Ammon's horn (tissue), 1 donor: ENCODE measurements at regions not wholly inside any gene's neighbourhood (a gene's known extent, or its start where the extent isn't known, plus 50 kb on each side); places are given as distances from the start of the nearest gene placed in this dataset.
A peak's percentile ranks its signal among the peaks of the same experiment; 100 is the strongest.
"Not testable (repeated sequence)": the region's sequence is repeated elsewhere in the genome, so short reads cannot be mapped to it uniquely, and the experiment has no call there.

Experiments
- DNase-seq: peaks from one replicate; pipeline ENCODE4 v3.0.0-alpha.2; 2016; ENCODE audit warnings: low spot score

DNA sequence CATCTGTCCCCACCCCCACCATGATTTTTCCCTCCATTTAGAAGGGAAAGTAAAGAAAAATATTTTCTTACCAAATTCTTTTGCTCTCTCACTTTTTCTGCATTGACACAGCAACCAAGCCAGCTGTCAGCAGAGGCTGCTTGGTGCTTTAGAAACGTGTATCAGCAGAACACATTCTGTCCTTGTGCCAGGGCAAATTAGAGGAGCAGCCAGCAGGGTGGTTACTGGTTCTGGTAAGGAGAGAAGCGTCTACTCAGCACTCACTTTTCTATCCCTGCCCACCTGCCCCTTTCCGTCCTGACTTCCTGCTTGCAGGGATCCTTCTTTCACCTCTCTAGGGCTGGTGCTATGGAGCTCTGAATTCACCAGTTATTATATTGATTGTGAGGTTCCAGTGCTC is 327.5 kb upstream of the PDE3A start:
- no peak for DNase-seq

DNA sequence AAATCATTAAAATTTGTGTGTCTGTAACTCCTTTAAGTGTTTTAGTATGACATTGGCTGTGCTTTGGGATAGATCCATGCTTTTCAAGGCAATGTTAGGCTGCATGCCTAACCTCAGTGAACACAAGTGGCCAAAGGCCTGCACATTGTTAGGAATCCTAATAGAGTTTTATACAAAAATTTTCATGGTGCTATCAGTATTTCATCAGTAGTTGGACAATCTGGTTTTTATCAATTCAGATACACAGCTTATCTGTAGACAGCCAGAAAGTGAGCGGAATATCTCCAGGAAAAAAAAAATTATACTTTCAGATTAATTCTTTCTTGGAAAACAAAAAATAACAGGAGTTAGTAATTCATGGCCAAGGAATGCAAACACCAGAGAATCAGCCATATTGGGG is 324.0 kb upstream of the PDE3A start:
- DNase-seq: no peak

DNA sequence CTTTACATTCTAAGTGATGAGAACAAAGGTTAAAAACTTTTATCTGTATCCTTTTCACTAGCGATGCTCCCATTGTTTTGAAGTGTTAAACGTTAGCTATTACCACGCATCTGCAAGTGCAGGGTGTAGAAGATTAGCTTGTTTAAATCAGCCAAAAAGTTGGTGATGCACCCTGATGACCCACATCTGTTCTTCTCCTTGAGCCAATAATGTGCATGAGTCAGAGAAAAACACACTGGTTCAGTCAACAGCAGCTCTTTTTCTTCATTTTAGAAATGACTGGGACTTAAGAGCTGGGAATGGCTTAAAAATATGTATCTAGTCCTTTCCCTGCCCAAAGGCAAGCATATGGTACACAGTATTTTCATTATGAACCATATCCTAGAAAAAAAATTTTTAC is 323.5 kb upstream of the PDE3A start:
- no peak for DNase-seq

DNA sequence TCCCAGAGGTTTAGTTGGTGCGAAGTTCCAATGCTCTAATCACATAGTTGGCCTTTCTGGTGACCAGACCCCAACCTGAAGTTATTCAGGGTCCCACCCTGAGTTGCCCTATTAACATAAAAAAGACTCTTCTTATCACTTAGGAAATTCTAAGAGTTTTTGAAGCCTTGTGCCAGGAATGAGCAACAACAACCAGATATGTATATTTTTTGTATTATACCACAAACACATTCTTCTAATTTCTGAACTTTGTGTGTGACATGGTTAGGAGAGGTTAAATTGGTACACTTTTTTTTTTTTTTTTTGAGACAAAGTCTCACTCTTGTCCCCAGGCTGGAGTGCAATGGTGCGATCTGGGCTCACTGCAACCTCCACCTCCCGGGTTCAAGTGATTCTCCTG is 320.4 kb upstream of the PDE3A start:
- DNase-seq: no peak

DNA sequence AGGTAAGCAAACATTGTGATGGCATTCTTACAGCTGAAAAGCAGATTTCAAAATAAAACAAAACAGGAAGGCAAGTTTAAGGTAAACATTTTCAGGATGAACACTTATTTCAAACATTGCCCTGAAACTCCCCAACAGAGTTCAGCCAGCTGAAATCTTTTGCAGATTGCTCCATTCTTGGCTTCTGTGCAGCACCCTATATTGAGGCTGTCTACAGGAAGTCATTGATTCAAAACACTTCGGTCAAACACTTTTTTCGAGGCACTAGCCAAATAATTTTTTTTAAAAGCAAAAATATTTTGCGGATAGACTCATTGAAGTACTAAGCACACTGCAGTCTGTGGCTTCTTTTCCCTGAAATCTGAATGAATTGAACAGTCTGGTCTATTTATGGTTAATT is 318.1 kb upstream of the PDE3A start:
- no peak for DNase-seq

DNA sequence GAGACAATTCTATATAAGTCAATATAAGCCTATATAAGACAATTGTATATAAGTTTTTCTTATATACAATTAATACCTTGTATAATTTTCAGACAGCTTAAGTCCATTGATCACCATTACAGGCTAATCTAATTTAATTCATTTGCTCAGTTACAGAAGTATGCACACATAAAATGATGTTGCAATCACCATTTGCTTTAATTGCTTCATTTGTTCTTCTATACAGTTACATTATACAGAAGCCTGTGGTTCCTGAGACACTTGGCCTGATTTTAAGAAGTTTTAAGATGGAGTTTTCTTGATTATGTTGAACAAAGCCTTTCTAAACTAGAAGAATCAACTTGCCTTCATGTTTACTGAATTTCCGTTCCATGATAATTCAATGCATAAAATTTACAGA is 314.6 kb upstream of the PDE3A start:
- no peak for DNase-seq

DNA sequence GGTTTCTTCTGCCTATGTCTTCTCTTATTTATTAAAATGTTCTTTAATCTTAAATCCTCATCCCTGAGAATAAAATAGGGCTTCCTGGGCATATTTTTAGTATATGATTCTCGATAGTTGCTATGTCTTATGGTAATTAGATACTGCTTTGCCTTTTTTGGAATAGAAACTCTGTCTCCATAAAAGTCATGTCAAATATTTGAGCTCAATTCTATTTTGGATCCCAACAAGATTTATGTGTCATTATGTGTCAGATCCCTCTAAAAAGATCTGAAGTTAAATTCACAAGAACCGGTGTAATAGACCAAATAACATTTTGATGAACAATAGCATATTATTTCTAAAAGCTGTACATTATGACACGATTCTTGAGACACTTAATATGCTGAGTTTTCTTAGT is 312.5 kb upstream of the PDE3A start:
- DNase-seq: no peak

DNA sequence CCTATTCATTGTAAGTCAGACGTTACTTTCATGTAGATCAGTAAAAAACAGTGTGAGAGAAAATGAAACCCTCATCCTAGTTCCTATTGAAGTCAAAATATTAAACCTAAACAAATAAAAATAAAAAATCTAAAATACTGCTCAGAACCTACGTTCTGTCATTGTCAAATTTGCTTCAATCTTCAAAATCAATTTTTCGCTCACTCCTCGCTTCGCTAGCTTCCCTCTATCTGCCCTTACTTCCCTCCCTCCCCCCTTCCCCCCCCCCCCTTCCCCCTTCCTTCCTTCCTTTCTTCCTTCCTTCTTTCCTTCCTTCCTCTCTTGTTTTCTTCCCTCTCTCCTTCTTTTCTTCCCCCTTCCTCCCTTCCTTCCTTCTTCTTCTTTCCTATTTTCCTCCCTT is 310.9 kb upstream of the PDE3A start:
- no peak for DNase-seq

DNA sequence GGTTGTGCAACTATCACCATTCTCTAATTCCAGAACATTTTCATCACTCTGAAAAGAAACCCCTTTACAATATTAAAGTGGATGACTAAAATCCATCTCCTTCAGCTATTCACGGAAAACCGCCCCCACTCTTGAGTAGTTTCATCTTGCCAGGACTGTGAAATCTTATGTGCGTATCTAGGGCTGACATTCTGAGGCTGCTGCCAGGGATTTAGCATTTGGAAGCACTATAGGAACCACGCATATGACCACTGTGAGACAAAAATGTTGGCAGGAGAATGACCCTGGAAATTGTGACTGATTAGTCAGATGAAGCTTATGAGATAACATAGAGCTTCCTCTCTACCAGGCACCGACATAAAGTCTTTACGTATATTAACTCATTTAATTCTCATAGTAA is 305.2 kb upstream of the PDE3A start:
- DNase-seq: no peak

DNA sequence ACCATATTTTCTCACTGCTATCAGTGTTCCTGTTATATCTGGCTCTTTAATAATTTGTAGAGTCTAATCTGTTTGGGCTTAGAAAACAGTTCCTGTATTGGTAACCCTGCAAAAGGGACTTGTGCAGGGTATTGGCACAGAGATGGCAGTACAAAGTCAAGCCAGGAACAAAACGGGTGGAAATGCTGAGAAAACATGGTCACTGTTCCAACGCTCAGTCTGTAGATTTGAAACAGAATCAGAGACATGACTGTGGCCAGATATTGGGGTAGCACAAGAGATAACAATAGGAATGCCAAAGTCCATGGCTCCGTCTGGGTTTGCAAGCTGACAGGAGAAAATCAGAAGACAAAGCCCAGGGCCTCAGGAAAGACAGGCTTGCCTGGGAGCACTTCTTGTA is 290.7 kb upstream of the PDE3A start:
- no peak for DNase-seq

DNA sequence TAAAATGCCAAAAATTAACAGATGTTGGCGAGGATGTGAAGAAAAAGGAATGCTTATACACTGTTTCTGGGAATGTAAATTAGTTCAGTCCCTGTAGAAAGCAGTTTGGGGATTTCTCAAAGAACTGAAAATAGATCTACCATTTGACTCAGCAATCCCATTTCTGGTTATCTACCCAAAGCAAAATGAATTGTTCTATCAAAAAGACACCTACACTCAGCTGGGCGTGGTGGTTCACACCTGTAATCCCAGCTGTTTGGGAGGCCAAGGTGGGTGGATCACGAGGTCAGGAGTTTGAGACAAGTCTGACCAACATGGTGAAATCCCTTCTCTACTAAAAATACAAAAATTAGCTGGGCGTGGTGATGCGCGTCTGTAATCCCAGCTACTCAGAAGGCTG is 279.3 kb upstream of the PDE3A start:
- DNase-seq: no peak

DNA sequence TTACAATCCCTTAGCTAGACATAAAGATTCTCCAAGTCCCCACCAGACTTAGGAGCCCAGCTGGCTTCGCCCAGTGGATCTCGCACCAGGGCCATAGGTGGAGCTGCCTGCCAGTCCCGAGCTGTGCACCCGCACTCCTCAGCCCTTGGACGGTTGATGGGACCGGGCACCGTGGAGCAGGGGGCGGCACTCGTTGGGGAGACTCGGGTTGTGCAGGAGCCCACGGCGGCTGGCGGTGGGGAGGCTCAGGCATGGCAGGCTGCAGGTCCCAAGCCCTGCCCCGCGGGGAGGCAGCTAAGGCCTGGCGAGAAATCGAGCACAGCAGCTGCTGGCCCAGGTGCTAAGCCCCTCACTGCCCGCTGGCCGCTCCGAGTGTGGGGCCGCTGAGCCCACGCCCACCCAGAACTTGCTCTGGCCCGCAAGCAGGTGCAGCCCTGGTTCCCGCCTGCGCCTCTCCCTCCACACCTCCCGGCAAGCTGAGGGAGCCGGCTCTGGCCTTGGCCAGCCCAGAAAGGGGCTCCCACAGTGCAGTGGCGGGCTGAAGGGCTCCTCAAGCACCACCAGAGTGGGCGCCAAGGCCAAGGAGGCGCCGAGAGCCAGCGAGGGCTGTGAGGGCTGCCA is 275.0 kb upstream of the PDE3A start:
- DNase-seq: not testable (repeated sequence)

DNA sequence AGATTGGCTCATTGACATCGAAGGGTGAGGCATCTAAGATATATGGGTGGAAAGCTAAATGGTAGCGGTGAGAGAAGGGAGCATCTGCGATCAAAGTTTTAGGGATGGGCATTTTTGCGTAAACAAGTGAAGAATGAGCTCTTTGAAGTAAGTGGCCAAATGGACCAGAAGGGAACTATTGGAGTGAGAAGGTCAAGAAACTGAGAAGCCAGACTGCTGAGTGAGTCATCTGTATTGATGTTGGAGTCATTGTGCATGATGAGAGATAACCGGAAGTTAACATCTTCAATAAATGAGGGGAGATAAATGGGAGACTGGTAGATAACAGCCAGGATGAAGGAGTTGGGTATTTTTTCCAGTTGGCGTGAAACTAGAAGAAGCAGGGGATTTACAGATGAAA is 271.9 kb upstream of the PDE3A start:
- no peak for DNase-seq

DNA sequence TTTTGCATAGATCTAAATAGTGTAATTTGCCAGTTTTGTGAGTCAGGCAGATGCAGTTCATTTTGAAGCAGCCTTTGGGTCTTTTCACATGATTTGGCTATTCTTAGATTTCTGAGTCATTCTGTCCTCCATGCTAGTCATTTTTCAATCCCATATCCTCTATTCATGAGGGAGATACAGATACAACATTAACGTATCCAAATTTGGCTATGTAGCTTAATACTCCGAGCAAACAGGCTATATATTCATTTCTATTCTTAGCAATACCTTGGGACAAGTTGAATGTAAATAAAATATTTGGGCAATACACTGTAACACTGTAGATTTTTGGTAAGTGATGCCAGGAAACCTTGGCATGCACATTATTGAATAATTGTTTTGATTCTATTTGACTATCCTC is 270.7 kb upstream of the PDE3A start:
- peak; percentile 21 for DNase-seq

DNA sequence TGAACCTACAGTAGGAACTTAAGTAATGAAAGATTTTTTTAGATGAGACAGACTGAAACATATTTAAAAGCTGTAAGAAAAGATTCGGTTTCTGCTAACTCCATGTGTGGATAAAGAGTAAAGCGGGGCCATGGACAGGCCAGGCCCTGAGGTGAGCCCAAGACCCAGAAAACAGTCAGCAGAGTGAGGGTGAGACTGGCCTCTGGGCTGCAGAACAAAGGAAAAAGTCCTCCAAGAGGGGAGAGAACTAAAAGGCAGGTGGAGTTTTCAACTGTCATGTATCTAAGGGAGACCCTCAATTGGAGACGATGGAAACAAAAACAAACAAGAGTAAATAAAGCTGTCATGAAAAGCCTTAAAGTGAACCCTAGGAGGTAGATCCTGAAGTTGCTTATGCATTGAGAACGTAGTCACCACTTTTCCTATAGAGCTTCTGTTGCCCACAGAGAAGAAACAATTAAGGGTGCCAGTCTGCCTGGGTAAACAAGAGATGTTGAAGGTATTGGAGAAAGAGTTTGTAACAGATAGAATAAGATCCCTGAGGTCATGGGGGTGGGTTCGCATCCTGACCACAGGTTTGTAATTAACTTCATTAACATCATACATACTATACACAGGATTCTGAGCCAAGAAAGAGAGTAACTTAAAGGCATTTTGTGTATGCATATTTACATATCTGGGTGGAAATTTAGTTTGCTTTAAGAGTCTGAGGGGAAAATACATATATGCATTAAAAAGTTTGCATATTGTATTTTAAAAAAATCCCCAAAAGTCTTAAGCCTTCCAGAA is 268.7 kb upstream of the PDE3A start:
- DNase-seq: no peak

DNA sequence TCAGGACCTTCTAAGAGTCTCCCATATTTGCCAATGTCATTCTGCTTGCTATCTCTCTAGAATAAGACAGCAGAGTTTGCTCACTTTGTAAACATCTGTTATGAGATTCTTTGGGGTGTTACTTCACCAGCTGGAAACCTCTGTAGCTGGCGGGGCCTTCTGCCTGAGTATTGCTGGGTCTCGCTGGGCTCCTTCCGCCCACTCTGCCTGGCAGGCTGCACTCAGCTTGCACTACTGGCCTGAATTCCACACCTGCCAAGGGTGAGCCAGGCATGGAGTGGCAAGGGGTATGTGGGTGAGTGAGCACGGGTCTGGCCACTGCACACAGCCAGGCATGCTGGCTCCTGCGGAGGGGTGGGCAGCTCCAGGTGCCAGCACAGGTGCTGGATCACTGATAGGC is 267.3 kb upstream of the PDE3A start:
- no peak for DNase-seq

DNA sequence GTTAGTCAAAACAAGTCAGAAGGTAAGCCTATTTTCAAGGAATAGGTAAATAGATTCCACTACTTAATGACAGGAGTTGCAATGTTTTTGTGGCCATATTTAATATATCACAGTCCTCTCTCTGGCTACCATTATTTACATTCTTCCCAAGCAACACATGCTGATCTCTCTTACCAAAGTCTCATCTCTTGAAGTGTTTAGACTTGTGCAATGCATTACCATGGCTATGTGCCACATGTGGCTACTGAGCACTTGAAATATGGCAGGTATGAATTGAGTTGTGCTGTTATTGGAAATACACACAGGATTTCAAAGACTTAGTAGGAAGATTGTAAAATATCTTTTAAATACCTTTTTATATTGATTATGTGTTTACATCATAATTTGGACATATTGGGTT is 262.4 kb upstream of the PDE3A start:
- no peak for DNase-seq

DNA sequence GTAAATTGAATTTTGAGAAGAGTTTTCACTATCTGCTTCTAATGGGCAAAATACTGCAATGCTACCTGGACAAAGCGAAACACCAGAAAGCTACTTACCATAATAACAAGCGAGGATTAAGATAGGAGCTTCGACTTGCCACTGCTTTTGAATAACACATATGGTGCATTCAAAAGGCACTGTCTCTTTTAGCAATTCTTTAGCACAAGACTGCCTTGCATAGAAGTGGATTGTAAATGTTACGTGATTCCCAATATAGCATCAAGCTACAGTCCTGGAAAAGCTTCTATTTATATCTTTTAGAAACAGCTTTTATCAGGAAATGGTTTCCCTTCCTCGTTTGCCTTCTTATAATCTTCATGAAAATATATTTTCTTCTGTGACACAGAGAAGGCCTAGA is 258.7 kb upstream of the PDE3A start:
- DNase-seq: no peak

DNA sequence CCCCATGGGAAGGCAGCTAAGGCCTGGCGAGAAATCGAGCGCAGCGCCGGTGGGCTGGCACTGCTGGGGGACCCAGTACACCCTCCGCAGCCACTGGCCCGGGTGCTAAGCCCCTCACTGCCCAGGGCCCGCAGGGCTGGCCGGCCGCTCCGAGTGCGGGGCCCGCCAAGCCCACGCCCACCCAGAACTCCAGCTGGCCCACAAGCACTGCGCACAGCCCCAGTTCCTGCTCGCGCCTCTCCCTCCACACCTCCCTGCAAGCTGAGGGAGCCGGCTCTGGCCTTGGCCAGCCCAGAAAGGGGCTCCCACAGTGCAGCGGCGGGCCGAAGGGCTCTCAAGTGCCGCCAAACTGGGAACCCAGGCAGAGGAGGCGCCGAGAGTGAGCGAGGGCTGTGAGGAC is 253.0 kb upstream of the PDE3A start:
- not testable (repeated sequence) for DNase-seq

DNA sequence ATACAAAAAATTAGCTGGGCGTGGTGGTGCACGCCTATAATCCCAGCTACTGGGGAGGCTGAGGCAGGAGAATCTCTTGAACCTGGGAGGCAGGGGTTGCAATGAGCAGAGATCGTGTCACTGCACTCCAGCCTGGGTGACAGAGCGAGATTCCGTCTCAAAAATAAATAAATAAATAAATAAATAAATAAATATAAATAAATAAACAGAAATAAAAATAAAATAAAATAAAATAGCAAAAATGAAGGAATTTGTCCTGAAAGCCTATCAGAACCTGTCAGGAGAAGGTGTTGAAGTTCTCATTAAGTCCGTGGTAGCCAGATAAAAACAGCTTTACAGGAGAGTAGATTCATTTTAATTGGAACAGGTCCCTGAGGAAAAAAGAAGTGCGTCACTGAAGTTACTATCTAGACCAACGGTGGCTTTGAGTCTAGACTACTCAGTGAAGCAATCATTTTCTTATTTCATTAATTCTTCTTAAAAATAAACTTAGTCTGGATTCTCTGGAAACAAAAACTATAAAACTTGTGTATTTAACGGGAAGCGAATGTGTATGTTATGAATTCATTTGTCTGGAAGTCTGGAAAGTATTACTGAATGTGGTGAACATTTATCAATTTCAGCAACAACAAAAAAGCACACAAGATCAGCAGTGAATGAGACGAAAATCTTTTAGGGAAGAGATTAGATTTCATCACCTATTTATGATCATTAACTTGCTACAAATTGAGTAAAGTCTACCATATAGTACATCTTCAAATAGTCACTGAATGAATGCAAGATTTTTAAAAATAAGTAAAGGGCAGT is 248.5 kb upstream of the PDE3A start:
- DNase-seq: no peak

DNA sequence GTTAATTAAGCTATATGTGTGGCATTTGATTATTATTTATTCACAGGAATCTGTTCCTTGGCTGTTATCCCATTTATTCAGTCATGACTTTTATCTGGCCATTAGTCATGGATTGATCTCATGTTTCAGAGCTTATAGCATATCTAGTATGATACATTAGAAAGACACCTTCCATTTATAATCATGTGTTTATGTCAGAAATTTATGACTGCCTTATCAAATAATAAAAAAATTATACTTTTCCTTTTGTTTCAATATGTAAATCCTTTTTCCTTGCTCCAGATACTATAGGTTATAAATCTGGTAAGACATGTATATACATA is 248.0 kb upstream of the PDE3A start:
- no peak for DNase-seq

DNA sequence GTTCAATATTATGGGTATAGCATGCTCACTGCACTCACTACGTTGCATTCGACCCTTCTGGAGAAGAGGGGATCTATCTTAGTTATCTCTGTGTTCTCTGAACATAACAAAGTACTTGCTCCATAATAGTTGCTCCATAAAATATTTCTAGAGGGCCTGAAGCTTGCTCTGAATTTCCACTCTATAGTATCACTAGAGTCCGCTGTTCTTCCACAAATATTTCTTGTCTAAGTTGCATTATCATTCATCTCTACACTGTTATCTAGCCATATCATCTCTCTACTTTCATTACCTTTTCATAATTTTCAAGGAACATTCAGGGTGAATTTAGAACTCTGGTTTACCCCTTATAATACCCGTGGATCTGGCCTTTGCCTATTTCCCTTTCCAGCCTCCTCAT is 246.1 kb upstream of the PDE3A start:
- DNase-seq: no peak

DNA sequence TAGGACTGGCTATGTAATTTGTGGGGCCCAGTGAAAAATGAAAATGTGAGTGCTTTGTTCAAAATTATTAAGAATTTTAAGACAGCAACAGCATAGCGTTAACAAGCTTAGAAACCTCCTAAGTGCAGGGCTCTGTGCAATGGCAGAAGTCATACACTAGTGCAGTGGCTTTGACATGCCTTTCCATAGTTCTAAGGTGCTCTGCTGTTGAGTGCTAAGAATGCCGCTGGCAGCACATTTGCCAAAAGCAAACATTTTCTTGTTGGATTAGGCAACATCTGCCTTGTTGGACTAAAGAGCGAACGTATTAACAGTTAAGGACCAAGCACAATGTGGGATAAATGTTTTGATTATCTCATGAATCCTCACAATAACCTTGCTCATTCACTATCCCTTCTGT is 244.9 kb upstream of the PDE3A start:
- no peak for DNase-seq
